GM12878 (cell line): ENCODE measurements at regions not wholly inside any gene's neighbourhood (a gene's known extent, or its start where the extent isn't known, plus 50 kb on each side); places are given as distances from the start of the nearest gene placed in this dataset.
A peak's percentile ranks its signal among the peaks of the same experiment; 100 is the strongest.

Experiments
- BCL3 ChIP-seq: IDR thresholded peaks from 2 replicates; pipeline ENCODE4 v1.6.1; 2011; ENCODE audit warnings: borderline replicate concordance, low read depth, mild to moderate bottlenecking, moderate library complexity, low read length; ENCODE audit not compliant: insufficient read depth, poor library complexity, severe bottlenecking
- CBX5 ChIP-seq: sonication (generic); IDR thresholded peaks from 2 replicates; pipeline ENCODE4 v1.6.1; 2016; ENCODE audit warnings: low read depth, moderate library complexity, mild to moderate bottlenecking, inconsistent platforms
- CREB1 ChIP-seq: IDR thresholded peaks from 2 replicates; pipeline ENCODE4 v1.6.1; 2012; ENCODE audit warnings: low read depth, mild to moderate bottlenecking, inconsistent platforms
- CTCF ChIP-seq, 3 experiments: IDR thresholded peaks in 2 of 3; conservative IDR thresholded peaks in 1 of 3; 2 replicates each; pipeline ENCODE4 v1.5.1; 2011; ENCODE audit warnings: low read depth in 3 of 3, low read length in 3 of 3, mild to moderate bottlenecking in 3 of 3, control low read depth in 2 of 3, moderate library complexity in 2 of 3, inconsistent platforms in 1 of 3, mixed read lengths in 1 of 3; ENCODE audit not compliant: control insufficient read depth in 2 of 3, insufficient read depth in 1 of 3; ENCODE audit errors: extremely low read depth in 1 of 3
- FOS ChIP-seq: IDR thresholded peaks from 3 replicates; pipeline ENCODE4 v1.6.1; 2011; ENCODE audit warnings: borderline replicate concordance; ENCODE audit not compliant: insufficient read length; ENCODE audit errors: extremely low read depth
- JUNB ChIP-seq: IDR thresholded peaks from 2 replicates; pipeline ENCODE4 v1.6.1; 2016; ENCODE audit warnings: antibody characterized with exemption, mild to moderate bottlenecking
- MTA3 ChIP-seq: IDR thresholded peaks from 2 replicates; pipeline ENCODE4 v1.6.1; 2012; ENCODE audit warnings: low read length, inconsistent platforms, borderline replicate concordance
- NRF1 ChIP-seq: conservative IDR thresholded peaks from 2 replicates; pipeline ENCODE4 v1.6.1; 2011; ENCODE audit warnings: mild to moderate bottlenecking, low read depth, low read length, improper control_type of control experiment
- PAX8 ChIP-seq: fragments of 450-650 bp; IDR thresholded peaks from 2 replicates; pipeline ENCODE4 v1.6.1; 2017; ENCODE audit warnings: mild to moderate bottlenecking, moderate library complexity
- PKNOX1 ChIP-seq: fragments of 450-650 bp; IDR thresholded peaks from 2 replicates; pipeline ENCODE4 v1.6.1; 2016; ENCODE audit warnings: mild to moderate bottlenecking
- POLR2AphosphoS2 ChIP-seq: IDR thresholded peaks from 2 replicates; pipeline ENCODE4 v1.6.1; 2011; ENCODE audit warnings: low read depth, mild to moderate bottlenecking, low read length, improper control_type of control experiment, moderate library complexity
- POU2F2 ChIP-seq: IDR thresholded peaks from 3 replicates; pipeline ENCODE4 v1.6.1; 2011; ENCODE audit warnings: low read depth, mild to moderate bottlenecking, low read length, borderline replicate concordance
- RUNX3 ChIP-seq: IDR thresholded peaks from 2 replicates; pipeline ENCODE4 v1.6.1; 2012; ENCODE audit warnings: low read length, inconsistent platforms
- SIX5 ChIP-seq: IDR thresholded peaks from 2 replicates; pipeline ENCODE4 v1.6.1; 2011; ENCODE audit warnings: mild to moderate bottlenecking, low read depth, low read length, moderate library complexity; ENCODE audit not compliant: severe bottlenecking
- SUZ12 ChIP-seq: fragments of 200-600 bp; sonication (generic); IDR thresholded peaks from one replicate; pipeline ENCODE4 v1.6.1; 2018; ENCODE audit warnings: antibody characterized with exemption, mild to moderate bottlenecking; ENCODE audit not compliant: unreplicated experiment
- ZBTB33 ChIP-seq: fragments of 450-650 bp; IDR thresholded peaks from 2 replicates; pipeline ENCODE4 v1.6.1; 2017; ENCODE audit warnings: mild to moderate bottlenecking
- ZNF384 ChIP-seq: IDR thresholded peaks from 2 replicates; pipeline ENCODE4 v1.6.1; 2012; ENCODE audit warnings: low read depth, mild to moderate bottlenecking, low read length, improper control_type of control experiment, borderline replicate concordance

- TF ChIP-seq FOS (no peak), PAX8 (no peak), SIX5 (no peak), CREB1 (no peak), POLR2AphosphoS2 (no peak), RUNX3 (no peak), POU2F2 (peak; percentile 38; the same call in 1 of the 3 replicates), CBX5 (no peak), CTCF (IDR thresholded peaks at IDR 0.05 in 2 of 3, conservative IDR thresholded peaks at IDR 0.05 in 1 of 3; ENCODE audit: control insufficient read depth in 2 of 3, extremely low read depth in 1 of 3, insufficient read depth in 1 of 3, low read depth in 3 of 3, low read length in 3 of 3) (peak; percentile 36 to 38 (median 37); a peak in 5 of 6 replicates), BCL3 (no peak), PKNOX1 (no peak), NRF1 (no peak), MTA3 (no peak), JUNB (no peak), ZBTB33 (no peak), ZNF384 (no peak), SUZ12 (no peak)
- TF ChIP-seq, all 136 proteins: peak for 3
Measured at GRCh38 chr12:107891967-107892366, 117.5 kb downstream of the ASCL4 start (continued).
